C4-2B (cell line): ENCODE measurements at regions not wholly inside any gene's neighbourhood (a gene's known extent, or its start where the extent isn't known, plus 50 kb on each side); places are given as distances from the start of the nearest gene placed in this dataset.
"Not testable (repeated sequence)": the region's sequence is repeated elsewhere in the genome, so short reads cannot be mapped to it uniquely, and the experiment has no call there.

Experiments used
- H3K27ac ChIP-seq: fragments of 450-650 bp; 2 replicates; pipeline ENCODE4 v1.5.1; 2017
- CTCF ChIP-seq: fragments of 450-650 bp; conservative IDR thresholded peaks from 2 replicates; pipeline ENCODE4 v1.5.1; 2017; ENCODE audit warnings: mild to moderate bottlenecking
- ZFX ChIP-seq: fragments of 450-650 bp; IDR thresholded peaks from 2 replicates; pipeline ENCODE4 v1.6.1; 2017

- H3K27ac ChIP-seq: no peak overlapping the region
- TF ChIP-seq CTCF (no peak), ZFX (no peak)
Observed at GRCh38 chr10:37733822-37734221, 123.6 kb downstream of the ZNF248 start.

GRCh38 chr10:37732685-37733084, 124.7 kb downstream of the ZNF248 start:
- no peak overlapping the region for H3K27ac ChIP-seq
- no peak for TF ChIP-seq ZFX

- no peak overlapping the region for H3K27ac ChIP-seq
Observed at GRCh38 chr10:37728830-37729229, 128.6 kb downstream of the ZNF248 start.

GRCh38 chr10:37727491-37728352, 129.7 kb downstream of the ZNF248 start:
- no peak for TF ChIP-seq CTCF
- TF ChIP-seq ZFX: no peak
- no peak overlapping the region for H3K27ac ChIP-seq

More at GRCh38 chr10:37728830-37729229, 128.6 kb downstream of the ZNF248 start:
- no peak for TF ChIP-seq ZFX
- no peak for TF ChIP-seq CTCF

- no peak for TF ChIP-seq CTCF
- no peak for TF ChIP-seq ZFX
- no peak overlapping the region for H3K27ac ChIP-seq
Observed at GRCh38 chr10:37721100-37721499, 136.3 kb downstream of the ZNF248 start.

- H3K27ac ChIP-seq: not testable (repeated sequence)
Observed at GRCh38 chr10:37718060-37718459, 139.3 kb downstream of the ZNF248 start.

- TF ChIP-seq CTCF (no peak), ZFX (no peak)
- no peak overlapping the region for H3K27ac ChIP-seq
Observed at GRCh38 chr10:37713642-37714041, 143.8 kb downstream of the ZNF248 start.

- TF ChIP-seq ZFX (no peak), CTCF (no peak)
- H3K27ac ChIP-seq: no peak overlapping the region
Observed at GRCh38 chr10:37713132-37713501, 144.3 kb downstream of the ZNF248 start.
